ENCODE measurements at regions not wholly inside any gene's neighbourhood (a gene's known extent, or its start where the extent isn't known, plus 50 kb on each side); places are given as distances from the start of the nearest gene placed in this dataset.

DNA sequence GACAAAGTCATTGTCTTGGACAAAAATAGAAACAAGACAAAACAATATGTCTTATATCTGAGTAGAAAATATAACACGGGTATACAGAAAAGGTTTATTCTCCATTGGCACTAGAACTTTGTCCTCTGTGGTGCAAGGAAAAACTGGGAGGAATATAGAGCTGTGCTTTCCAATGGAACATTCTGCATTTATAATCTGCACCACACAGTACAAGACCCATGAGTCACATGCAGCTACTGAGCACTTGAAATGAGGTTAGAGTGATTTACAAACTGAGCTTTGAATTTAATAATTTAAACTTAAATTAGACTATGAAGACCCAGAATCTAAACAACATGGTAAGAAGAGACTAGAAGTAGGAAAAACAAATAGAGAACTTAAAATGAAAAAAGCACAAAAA lies 86.1 kb downstream of the RAP2A start:
- Histone ChIP-seq H3K9me3 (no peaks in the 10 kb centered on the region), H3K4me1 (no peaks in the 10 kb centered on the region), H3K4me3 (no peak overlapping the region), H3K27me3 (no peaks in the 10 kb centered on the region), H3K27ac (no peak overlapping the region), H3K36me3 (no peaks in the 10 kb centered on the region)
- TF ChIP-seq, protein P1, sequence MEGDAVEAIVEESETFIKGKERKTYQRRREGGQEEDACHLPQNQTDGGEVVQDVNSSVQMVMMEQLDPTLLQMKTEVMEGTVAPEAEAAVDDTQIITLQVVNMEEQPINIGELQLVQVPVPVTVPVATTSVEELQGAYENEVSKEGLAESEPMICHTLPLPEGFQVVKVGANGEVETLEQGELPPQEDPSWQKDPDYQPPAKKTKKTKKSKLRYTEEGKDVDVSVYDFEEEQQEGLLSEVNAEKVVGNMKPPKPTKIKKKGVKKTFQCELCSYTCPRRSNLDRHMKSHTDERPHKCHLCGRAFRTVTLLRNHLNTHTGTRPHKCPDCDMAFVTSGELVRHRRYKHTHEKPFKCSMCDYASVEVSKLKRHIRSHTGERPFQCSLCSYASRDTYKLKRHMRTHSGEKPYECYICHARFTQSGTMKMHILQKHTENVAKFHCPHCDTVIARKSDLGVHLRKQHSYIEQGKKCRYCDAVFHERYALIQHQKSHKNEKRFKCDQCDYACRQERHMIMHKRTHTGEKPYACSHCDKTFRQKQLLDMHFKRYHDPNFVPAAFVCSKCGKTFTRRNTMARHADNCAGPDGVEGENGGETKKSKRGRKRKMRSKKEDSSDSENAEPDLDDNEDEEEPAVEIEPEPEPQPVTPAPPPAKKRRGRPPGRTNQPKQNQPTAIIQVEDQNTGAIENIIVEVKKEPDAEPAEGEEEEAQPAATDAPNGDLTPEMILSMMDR (IDR thresholded peaks at IDR 0.05), result no peak
- TF ChIP-seq POLR2AphosphoS5 (IDR thresholded peaks at IDR 0.05), result no peak
- TF ChIP-seq POLR2A (IDR thresholded peaks at IDR 0.05), result no peak
- TF ChIP-seq EP300 (IDR thresholded peaks at IDR 0.05), result no peak
- no peak for ATAC-seq
- 83 to 100% methylated on average over 1 of the region's 1 CpG for WGBS, 2 donors (ENCODE audit: low coverage in 1 of 2)

DNA sequence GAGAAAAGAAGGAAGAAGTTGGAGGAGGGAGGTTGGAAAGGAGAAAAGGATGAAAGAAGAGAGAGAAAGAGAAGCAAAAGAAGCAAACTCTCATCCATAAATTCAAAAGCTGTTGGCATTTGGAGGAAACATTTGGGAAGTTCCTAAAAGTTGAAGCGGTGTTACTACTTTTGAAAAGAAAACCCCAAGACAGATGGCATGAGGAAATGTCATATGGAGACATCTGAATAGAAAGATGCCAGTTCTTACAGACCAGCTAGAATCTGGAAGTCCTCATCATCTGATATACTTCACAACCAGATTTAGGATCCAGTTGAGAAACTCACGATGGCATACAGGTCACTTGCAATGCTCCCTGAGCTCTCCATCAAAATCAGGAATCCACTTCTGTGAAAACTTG lies 86.9 kb downstream of the RAP2A start:
- no peak overlapping the region for H3K27ac ChIP-seq
- H3K4me3 ChIP-seq, result no peak overlapping the region
- TF ChIP-seq EP300 (IDR thresholded peaks at IDR 0.05) (no peak), POLR2AphosphoS5 (IDR thresholded peaks at IDR 0.05) (no peak), POLR2A (IDR thresholded peaks at IDR 0.05) (no peak)
- TF ChIP-seq, protein P1 (IDR thresholded peaks at IDR 0.05), result no peak
- no peak for ATAC-seq
- H3K9me3 ChIP-seq, result no peaks in the 10 kb centered on the region
- 67 to 77% methylated on average over 2 of the region's 2 CpGs for WGBS, 2 donors (ENCODE audit: low coverage in 1 of 2)
- H3K36me3 ChIP-seq, result no peaks in the 10 kb centered on the region
- H3K4me1 ChIP-seq, result no peaks in the 10 kb centered on the region
- H3K27me3 ChIP-seq, result no peaks in the 10 kb centered on the region

DNA sequence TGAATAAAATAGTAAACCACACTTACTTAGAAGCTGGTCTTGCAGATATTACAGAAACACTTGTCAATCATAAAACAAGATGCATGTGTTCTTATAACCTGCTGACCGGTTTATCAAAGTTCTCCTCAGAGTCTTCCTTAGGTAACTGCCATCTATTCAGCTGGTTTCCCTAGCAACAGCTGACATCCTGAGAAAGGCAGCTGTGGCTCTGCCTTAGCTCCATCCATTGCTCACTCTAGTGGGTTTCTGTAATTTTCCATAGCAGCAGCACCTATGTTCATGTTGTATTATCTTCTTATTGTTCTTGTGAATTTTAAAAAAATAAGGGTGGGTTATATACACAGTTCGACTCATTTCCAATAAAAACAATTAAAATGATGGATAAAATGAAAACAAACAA lies 87.8 kb downstream of the RAP2A start:
- 82 to 91% methylated on average over 1 to 2 of the region's 2 CpGs for whole genome bisulfite sequencing, 2 donors (ENCODE audit: low coverage in 1 of 2)

DNA sequence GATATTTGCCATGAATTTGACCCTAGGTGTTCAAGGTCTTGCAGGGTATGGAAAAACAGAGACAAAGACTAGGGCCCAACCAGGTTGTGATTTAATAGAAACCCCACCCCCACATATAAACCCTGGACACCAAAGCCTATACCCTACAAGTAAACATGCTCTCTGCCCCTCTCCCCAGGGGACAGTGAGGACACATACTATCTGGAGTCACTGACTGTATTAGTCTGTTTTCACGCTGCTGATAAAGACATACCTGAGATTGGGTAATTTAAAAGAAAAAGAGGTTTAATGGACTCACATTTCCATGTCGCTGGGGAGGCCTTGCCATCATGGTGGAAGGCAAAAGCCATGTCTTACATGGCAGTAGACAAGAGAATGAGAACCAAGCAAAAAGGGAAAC lies 88.3 kb downstream of the RAP2A start:
- H3K4me3 ChIP-seq, result no peak overlapping the region
- H3K36me3 ChIP-seq, result no peaks in the 10 kb centered on the region
- H3K27ac ChIP-seq, result no peak overlapping the region
- H3K27me3 ChIP-seq, result no peaks in the 10 kb centered on the region
- TF ChIP-seq EP300 (IDR thresholded peaks at IDR 0.05), result no peak
- TF ChIP-seq, protein P1 (IDR thresholded peaks at IDR 0.05), result no peak
- TF ChIP-seq POLR2AphosphoS5 (IDR thresholded peaks at IDR 0.05), result no peak
- no peak for TF ChIP-seq POLR2A (IDR thresholded peaks at IDR 0.05)
- H3K4me1 ChIP-seq, result no peaks in the 10 kb centered on the region
- ATAC-seq, result no peak
- no peaks in the 10 kb centered on the region for H3K9me3 ChIP-seq
- WGBS, 2 donors (ENCODE audit: low coverage in 1 of 2), result 77 to 100% methylated on average over 1 to 2 of the region's 2 CpGs

More for the DNA sequence above, 87.8 kb downstream of the RAP2A start:
- Histone ChIP-seq H3K4me1 (no peaks in the 10 kb centered on the region), H3K4me3 (no peak overlapping the region), H3K9me3 (no peaks in the 10 kb centered on the region), H3K36me3 (no peaks in the 10 kb centered on the region), H3K27me3 (no peaks in the 10 kb centered on the region), H3K27ac (no peak overlapping the region)
- TF ChIP-seq, protein P1 (IDR thresholded peaks at IDR 0.05), result no peak
- TF ChIP-seq EP300 (IDR thresholded peaks at IDR 0.05) (no peak), POLR2AphosphoS5 (IDR thresholded peaks at IDR 0.05) (no peak), POLR2A (IDR thresholded peaks at IDR 0.05) (no peak)
- ATAC-seq, result no peak

DNA sequence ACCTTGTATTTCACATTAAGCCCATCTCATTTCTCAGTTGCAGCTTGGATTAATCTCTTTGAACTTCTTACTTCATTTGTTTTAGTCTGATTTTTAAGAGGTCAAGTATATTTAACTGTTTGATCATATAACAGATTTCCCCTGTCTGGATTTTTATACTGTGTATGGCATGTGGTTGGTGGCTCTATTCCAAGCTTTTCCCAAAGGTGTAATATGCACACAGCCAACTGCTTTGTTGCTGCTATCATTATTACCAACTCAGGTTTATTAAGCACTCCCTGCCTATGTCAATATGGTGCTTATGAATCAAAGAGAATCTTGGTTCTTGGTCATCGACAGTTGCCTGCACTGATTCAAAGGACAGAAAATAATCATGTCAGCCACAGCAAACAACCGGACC lies 92.6 kb downstream of the RAP2A start:
- Histone ChIP-seq H3K9me3 (no peaks in the 10 kb centered on the region), H3K36me3 (no peaks in the 10 kb centered on the region), H3K4me1 (no peaks in the 10 kb centered on the region), H3K27me3 (no peaks in the 10 kb centered on the region), H3K4me3 (no peak overlapping the region), H3K27ac (no peak overlapping the region)
- no peak for ATAC-seq
- WGBS, 2 donors (ENCODE audit: low coverage in 1 of 2), result 53 to 97% methylated on average over 2 of the region's 2 CpGs
- no peak for TF ChIP-seq POLR2AphosphoS5 (IDR thresholded peaks at IDR 0.05)
- no peak for TF ChIP-seq EP300 (IDR thresholded peaks at IDR 0.05)
- TF ChIP-seq POLR2A (IDR thresholded peaks at IDR 0.05), result no peak
- TF ChIP-seq, protein P1 (IDR thresholded peaks at IDR 0.05), result no peak
